GM21528 (cell line): ENCODE measurements at regions not wholly inside any gene's neighbourhood (a gene's known extent, or its start where the extent isn't known, plus 50 kb on each side); places are given as distances from the start of the nearest gene placed in this dataset.
"Not testable (repeated sequence)": the region's sequence is repeated elsewhere in the genome, so short reads cannot be mapped to it uniquely, and the experiment has no call there.

Experiments
- ATAC-seq: cut with Tn5 transposase; IDR thresholded peaks from one replicate; pipeline ENCODE4 v1.9.1; 2021; ENCODE audit warnings: mild to moderate bottlenecking, moderate library complexity; ENCODE audit not compliant: unreplicated experiment, low FRiP score

DNA sequence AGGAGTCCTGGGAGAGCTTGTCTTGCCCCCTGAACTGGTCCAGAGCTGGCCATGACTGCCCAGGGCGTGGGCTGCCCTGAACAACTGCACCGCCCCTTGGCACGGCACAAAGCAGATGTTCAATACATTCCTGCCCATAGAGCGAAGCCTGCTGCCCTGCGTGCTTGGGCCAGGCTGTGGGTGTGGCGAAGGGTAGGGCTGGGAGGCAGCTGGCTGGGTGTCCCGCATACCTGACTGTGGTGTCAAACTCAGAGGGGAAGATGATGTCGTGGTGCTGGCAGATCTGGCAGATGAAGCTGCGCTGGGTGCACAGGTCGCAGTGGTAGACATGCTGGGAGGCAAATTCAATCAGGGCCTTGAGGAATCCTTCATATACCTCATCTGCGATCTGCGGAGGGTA is 124.2 kb upstream of the SMURF2 start:
- ATAC-seq = no peak

DNA sequence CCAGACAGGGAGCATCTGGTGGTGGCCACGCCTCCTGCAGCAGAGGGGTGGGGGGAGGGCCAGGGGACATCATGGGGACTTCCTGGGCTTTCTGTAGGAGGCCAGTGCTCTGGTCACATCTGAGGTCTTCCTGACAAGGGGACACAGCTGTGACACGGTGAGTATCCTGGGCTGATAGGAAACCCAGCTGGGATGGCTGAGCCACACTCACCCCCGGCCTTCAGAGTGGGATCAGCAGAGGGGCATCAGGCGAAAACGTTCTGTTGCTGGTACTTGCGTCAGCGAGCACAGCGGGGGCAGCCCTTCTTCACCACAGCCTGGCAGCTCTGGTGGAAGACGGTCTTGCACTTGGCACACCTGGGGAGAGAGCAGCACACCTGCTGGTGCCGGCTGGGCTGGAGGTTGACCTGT is 122.9 kb upstream of the SMURF2 start:
- ATAC-seq = no peak

DNA sequence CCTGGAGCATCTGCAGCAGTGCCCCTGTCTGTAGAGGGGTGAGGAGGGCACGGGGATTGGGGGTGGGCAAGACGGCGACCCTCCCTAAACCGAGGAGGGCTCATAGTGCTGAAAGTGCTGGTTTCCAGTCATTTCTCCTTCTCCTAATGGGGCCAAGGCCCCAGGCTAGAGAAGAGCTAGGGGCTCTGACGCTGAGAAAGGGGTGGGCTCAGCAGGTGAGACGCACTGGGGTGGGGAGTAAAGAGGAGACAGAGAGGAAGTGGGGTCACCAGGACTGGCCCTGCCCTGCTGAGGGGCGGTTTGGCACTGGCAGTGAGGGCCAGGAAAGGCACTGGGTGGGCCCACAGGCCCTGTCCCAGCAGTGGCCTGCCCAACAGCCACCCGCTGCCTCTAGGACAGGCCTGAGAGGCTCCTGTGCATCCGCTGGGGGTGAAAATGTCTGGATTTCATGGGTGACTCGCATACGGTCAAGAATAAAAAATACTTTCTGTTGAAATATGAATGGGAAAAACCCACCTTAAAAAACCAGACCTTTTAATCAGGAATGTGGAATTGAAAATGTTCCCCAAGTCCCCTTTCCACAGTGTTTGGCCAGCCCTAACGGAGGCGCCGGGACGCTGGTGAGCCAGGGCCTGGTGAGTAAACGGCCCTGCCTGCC is 122.4 kb upstream of the SMURF2 start:
- no peak for ATAC-seq

DNA sequence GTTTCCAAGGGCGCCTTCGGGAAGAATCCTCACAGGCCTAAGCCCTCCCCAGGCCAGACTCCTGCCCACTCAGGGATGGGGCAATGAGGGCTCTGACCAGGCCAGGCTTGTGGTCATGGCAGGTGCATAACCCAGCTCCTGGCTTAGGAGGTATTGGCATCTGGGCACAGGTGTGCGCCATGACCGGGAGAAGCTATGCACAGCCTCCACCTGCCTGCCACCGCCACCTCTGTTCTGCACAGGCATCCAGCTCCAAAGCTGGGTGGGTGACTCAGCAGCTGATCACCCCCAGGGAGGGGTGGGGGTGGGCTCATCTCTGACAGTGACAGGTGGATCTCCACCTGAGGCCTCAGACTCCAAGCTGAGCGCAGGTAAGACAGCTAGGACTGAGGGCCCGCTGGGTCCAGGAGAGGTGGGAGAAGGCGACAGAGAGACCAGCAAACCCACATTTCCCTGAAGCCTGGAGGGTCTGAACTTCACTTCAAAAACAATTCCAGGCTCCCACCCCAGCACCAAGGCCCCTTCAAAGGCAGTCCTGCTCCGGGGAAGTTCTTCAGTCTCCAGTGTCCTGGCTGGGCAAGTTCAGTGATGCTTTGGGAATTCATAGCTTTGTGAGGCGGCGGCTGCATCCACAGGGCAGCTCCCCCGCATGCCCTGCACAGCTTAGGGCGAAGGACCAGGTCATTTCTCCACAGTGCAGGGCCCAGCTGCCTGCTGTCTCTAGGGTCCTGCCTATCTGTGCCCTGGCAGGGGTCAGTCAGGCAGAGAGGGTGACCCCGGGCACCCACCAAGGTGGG is 121.6 kb upstream of the SMURF2 start:
- no peak for ATAC-seq

DNA sequence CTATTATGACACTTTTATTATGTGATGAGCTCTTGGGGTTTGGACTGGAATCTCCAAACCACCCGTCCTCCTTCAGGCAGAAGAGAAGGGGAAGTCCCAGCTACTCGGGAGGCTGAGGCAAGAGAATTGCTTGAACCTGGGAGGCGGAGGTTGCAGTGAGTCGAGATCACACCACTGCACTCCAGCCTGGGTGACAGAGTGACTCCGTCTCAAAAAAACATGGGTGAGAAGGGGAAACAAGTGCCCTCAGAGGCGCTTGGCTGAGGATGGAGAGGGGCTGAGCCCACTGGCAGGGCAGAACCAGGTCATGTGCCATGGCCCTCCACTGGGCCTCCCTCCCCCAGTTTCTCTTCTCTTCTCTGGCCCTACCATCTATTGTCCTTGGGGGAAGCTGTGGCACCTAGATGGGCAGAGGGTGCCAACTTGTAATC is 120.9 kb upstream of the SMURF2 start:
- no peak for ATAC-seq

DNA sequence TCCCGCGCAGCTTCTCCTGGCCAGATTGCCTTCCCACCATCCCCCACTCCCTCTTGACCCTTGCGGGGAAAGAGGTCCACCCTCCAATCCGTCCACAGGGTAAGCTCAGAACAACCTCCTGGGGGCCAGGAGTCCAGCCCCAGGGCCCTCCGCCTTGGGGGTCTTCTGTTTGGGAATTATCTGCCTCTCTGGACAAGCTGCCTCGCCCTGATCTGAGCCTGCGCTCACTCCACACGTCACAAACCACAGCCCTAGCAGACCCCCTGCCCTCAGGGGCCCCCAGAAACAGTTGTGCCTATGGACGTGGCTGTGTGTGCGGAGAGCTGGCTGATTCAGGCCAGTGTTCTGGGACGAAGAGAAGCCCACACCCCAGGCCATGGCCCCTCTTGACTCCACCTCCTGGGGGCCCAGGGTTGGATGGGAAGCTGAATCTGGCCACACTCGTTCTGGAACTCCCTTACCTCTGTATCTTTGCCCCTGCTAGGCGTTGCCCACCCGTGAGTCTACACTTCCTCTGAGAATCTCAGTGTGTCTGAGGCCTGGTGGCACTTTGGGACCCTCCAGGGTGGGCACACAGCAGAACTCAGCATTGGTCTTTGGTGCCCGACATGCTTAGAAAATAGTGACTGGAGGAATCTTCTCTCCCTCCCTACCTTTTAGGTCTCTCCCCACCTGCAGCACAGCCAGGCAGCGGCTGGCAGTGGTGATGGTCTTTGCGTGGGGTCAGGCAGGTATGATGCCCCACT is 119.9 kb upstream of the SMURF2 start:
- ATAC-seq = no peak

DNA sequence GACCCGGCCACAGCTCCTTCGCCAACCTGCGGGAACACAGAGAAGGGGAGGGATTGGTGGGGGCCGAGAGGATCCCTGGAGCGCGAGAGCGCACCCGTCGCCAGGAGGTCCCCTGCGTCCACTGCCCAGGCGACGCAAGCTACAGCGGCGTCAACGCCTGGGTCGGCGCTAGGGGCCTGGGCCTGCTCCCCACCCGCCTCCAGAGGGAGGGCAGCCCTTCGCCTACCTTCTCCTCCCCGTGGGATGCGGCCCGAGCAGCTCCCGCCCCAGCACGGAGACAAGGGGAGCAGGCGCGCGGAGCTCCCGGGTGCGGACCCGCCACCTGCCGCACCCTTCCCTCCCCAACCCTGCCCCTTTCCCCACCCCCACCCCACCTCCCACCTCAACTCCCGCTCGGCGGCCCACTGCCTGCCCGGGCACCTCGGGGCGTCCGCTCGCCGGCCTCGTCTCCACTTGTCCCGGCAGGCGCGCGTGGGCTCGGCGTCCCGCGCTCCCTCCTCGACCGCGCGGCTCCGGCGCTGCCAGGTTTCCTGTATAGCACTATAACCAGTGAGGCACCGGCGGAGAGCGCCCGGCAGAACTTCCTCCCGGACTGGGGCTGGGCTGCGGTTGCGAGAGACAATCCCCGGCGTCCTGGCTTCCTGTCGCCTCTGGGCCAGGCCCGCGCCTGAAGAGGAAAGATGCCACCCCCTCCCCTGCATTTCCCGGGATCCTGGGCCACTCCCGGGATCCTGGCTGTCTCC is 119.1 kb upstream of the SMURF2 start:
- no peak for ATAC-seq

DNA sequence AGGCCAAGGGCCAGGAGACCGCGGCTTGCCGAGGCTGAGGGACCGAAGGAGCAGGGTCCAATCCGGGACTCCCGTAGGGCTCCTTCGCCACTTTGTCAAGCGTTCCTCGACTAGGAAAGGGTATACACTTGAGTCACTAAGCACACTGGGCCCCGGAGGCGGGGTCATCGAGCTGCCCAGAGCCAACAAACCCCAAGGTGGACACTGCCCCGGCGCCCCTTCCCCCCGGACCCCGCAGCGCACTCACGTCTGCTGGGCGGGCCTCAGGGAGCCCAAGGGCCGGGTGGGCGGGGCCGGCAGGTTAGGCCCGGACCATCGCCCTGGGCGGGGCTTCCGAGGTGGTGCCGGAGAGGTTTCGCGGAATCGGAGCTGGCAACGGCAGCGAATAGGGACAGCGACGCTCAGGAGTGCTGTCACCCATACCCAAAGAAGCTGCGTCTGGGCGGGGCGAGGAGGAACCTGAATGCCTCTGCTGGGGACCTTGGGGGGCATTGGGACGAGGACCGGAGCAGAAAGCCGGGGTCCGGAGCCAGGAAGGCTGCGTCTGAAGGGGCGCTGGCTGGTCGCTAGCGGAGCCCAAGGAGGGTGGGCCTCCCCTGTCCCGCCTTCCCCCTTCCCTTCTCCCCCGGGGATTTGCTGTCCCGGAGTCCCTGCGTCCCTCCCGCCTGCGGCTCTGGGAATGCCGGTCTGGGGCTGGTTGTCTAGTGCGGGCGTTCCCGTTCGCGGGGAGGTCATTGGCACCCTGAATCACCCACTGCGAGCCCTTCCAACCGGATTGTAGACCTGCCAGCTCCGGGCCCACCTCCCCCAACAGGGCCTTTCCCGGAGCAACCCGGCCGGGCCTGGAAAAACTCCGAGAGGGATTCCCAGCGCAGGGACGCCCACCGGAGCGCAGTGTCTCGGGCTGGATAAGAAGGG is 118.2 kb upstream of the SMURF2 start:
- ATAC-seq = no peak

DNA sequence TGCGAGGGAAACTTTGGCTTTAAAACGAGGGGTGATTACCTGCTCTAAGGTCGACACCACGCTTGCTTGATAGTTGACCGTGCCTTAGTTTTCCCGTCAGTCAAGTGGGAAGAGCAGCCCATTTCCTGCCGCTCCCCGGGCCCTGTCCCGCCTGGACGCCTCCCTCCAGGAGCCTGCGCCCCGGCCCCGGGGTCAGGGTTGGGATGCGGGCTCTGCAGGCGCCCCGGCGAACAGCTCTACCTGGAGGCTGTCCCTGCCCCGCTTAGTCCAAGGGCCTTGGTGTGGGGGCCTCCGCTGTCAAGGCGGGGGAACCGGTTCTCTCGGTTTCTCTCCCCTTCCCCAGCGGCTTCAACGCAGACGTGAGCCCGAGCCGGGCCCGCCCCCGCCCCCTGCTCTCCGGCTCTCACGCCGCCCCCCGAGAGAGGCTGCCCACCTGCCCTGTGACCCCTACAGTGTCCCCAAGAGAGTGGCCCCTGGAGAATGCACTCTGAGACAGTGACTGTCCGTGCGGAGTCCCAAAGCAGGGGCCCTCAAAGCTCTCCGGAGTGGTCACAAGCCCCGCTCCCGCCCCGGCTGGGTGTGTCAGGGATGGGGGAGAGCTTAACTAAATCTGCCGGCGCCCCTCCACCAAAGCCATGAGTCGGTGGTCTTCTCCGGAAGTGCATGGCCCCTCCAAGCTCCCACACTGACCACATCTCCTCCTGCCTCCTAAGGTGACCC is 117.4 kb upstream of the SMURF2 start:
- ATAC-seq = no peak

DNA sequence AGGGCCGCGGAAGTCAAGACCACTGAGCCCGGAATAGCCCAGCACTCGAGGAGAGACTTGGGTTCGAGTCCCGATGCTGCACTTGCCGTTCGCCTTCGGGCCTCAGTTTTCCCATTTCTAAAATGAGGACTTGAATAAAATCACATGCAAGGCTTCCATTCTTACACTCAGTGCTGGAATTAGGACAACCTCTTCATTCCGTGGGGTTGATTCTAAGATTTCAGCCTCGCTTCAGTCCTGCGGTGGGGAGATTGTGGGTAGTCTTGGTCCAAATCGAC is 116.9 kb upstream of the SMURF2 start:
- not testable (repeated sequence) for ATAC-seq

DNA sequence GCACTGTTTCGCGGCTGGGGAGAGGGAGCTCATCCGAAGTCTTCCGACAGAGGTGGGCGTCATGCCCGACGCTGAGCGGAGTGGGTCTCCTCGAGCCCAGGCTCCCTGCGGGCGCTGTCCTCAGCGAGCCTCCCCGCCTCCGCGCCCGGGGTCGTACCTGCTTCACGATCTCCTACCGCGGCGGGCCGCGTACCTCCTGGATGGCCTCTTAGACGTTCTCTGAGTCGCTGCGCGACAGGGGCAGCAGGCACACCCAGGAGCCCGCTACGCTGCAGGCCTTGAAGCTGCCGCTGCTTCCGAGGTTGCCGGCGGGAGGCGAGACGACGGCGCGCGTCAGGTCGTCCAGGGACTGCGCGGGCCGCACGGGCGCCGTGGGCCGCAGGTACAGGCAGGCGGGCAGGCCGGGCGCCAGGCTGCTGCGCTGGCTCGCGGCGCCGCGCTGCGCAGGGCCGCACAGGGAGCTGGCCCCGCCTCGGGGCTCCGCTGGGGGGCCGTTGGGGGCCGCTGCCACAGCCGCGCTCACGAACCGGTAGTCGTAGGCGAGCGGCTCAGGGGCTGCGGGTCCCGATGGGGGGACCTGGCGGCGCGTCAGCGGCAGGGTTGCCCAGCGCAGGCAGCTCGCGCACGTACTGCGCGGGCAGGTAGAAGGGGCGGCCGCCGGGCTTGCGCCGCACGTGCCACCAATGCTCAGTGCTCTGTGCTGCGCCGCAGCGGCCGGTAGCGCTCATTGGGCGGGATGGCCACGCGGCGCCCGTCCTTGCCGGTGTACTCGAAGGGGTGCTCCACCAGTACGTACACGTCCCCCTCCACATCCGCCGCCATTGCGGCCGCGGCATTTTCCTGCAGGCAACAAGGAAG is 116.4 kb upstream of the SMURF2 start:
- no peak for ATAC-seq

DNA sequence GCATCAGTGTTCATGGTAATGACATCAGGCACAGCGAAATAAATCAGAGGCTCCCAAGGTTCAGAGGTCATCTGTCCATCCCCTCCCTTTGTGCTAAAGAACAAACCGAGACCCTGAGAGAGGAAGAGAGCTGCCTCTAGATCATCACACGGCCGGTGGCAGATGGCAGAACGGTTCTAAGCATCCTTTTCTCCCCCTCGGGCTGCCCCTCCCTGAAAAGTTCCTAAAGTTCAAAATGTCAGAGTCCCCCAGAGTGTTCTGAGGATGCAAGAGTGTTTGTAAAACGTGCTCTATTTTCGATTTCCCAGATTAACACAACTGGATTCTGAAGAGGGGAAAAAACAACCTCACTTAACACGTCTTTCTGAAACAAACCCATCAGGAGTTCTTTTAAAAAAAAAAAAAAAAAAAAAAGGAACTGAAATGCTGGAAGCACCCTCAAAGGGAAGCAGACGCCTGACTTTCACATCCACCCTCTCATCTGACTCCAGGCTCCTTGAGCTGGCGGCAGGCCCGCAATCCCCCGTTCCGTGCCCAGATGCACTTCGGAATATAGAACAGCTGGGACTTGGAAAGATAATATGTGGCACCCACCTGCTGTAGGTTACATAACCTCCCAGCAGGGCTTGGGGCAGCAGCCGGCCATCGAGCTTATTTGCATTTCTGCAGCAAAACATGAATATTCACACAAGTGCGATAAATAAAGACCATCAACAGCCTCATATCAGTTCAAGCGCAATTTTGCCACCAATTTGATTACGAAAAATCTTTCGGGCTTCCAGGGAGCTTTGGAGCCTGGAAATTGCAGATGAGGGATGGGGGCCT is 115.5 kb upstream of the SMURF2 start:
- no peak for ATAC-seq

DNA sequence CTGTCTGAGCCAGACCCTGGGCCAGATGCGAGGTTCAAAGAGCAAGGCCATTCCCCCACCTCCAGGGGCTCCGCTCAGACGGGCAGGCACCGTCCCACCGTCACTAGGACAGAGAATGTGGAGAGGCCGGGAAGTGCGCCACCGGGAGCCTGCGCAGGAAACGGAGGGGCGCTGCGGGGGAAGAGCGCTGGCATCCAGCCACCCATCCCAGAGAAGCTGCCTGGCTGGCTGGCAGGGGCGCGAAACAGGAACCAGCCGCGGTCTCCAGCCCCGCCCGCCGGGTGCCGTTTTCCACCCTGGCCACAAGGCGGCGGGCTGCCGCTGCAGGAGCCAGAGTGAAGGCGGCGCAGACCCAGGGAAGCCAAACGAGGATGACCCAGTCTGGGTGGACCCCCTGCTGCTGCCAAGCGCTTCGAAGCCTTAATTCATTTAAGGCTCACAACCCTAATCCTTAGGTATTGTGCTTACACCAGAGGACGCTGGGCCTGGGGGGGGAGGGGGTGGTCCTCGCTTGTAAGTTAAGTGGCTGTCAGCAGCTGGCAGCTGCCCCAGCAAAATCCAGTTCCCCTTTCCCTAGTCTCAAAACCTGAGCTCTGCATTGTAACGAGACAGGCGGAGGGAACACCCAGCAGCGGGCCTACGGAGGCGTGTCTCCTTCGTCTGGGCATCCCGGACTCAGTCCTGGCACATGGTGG is 114.8 kb upstream of the SMURF2 start:
- peak; percentile 55 for ATAC-seq

DNA sequence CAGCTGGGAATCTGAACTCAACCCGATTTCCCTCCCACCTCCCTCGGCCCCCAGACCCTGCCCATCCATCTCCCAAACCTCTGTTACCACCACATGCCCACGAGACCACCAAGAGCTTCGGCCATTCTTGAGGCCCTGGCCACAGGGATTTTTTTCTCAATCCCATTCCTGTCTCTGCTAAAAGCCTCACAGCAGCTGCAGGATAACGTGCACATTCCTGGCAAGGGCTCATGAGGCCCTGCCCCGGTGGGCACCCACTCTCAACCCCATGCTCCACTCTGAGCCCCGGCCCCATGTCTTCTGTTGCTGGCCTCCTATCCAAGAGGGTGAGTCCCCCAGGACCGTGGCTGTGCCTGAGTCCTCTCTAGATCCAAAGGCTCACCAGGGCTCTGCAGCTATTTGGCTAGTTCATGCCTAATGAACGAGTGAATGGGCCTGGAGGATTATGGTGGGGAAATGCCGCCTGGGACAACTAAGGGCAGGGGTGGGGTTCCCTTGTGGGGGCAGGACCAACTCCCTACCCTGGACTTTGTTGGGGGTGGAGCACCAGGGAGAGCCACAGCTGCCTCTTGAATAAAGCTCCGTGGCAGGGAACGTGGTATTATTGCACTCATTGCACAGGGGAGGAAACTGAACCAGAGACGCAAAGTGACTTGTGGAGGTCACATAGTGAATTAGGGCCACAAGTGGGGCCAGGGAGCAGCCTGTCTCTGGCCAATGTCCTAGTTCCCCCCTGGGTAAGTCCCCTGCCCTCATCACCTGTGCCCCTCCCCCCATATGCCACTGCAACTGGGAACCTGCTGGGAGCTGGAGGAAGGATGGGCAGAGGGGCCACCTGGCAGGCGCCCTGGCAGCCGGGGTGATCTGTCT is 113.8 kb upstream of the SMURF2 start:
- ATAC-seq = no peak

DNA sequence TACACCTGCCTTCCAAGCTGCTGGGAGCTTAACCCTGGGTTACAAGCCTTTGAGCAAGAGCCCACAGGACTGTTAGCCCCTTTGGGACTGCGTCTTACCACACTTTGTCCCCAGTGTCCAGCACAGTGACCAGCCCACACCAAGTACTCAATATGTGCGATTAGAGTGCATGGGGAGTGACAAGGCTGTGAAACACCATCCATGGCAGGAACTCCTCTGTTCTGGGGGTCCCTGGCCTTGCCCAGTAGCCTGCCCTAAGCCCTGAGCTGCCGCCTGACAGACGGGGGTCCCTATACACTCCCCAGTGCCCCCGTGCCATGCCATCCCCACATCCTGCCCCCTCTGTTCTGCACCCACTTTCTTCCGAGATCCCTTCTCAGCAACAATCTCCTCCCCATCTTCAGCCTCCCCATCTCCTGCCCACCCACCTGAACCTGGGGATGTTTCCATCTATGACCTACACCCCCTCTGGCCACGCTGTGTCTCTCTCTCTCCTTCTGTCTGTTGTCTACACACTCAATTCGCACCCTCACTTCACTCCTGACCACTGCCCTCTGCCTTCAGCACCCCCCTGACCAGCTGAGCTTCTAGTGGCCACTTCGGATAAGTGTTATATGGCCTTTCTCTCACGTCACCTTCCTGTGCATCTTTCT is 112.9 kb upstream of the SMURF2 start:
- ATAC-seq = no peak
